Upper lobe of right lung (tissue), 1 donor: ENCODE measurements at regions not wholly inside any gene's neighbourhood (a gene's known extent, or its start where the extent isn't known, plus 50 kb on each side); places are given as distances from the start of the nearest gene placed in this dataset.
A peak's percentile ranks its signal among the peaks of the same experiment; 100 is the strongest.

ENCODE experiments used
- ATAC-seq: fragments of 200-7000 bp; cut with Tn5 transposase; one replicate; pipeline ENCODE4 v1.9.1; 2020; ENCODE audit warnings: mild to moderate bottlenecking, moderate library complexity
- DNase-seq: peaks from one replicate; pipeline ENCODE4 v3.0.0-alpha.2; 2020
- H3K27ac ChIP-seq: fragments of 200-600 bp; one replicate; pipeline ENCODE4 v1.8.0; 2022
- H3K27me3 ChIP-seq: fragments of 200-600 bp; one replicate; pipeline ENCODE4 v1.8.0; 2022; ENCODE audit warnings: mild to moderate bottlenecking
- H3K36me3 ChIP-seq: fragments of 200-600 bp; one replicate; pipeline ENCODE4 v1.8.0; 2022
- H3K4me1 ChIP-seq: fragments of 200-600 bp; one replicate; pipeline ENCODE4 v1.8.0; 2022
- H3K4me3 ChIP-seq: fragments of 200-600 bp; one replicate; pipeline ENCODE4 v1.8.0; 2022; ENCODE audit warnings: mild to moderate bottlenecking
- H3K9me3 ChIP-seq: fragments of 200-600 bp; one replicate; pipeline ENCODE4 v1.8.0; 2022
- intact Hi-C: fragments of 100-400 bp; cut with DNase I; formaldehyde crosslinking; loops from one replicate; pipeline ENCODE4 v1.11.0; 2022
- TF ChIP-seq, protein P1 (sequence below): fragments of 200-600 bp; IDR thresholded peaks from one replicate; pipeline ENCODE4 v1.8.0; 2022; ENCODE audit warnings: antibody characterized with exemption
- donor health status: DM: no; HTN: yes; CAD: no; lungs with severe emphysema.

DNA sequence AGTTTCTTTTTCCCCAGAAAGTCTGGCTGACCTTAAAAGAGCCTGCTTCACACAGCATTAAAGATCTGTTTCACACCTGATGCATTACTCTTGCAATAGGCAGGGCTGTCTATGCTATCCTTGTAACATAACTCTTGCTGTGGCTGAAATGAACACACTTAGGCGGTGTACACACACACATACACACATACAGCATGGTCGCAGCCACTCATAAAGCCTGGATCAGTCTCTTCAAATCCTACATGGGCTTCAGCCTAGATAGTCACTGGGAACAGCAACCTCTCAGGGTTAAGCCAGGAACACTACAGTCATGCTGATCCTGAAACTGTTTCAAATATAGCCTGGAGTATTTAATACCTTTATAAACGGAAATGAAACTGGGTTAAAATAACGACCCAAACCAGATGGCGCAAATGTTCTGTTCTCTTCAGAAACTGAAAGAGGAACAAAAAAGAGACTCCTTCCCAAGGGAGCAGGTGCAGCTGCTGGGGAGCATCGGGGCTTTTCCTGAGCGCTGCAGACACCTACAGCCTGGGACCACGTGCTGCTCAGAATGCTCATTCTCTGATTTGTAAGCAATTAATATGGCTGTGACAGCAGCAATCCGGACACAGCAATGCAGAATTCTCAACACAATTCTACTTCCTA is 61.0 kb upstream of the SFMBT2 start:
- Histone ChIP-seq H3K36me3 (no peaks in the 10 kb centered on the region), H3K4me3 (no peak overlapping the region), H3K4me1 (peaks cover 8% of the 10 kb centered on the region), H3K27me3 (no peaks in the 10 kb centered on the region), H3K27ac (peak overlapping the region; percentile 1), H3K9me3 (no peaks in the 10 kb centered on the region)
- intact Hi-C loops, result no loop called here
- ATAC-seq (peak; percentile 73), DNase-seq (no peak)
- TF ChIP-seq, protein P1, sequence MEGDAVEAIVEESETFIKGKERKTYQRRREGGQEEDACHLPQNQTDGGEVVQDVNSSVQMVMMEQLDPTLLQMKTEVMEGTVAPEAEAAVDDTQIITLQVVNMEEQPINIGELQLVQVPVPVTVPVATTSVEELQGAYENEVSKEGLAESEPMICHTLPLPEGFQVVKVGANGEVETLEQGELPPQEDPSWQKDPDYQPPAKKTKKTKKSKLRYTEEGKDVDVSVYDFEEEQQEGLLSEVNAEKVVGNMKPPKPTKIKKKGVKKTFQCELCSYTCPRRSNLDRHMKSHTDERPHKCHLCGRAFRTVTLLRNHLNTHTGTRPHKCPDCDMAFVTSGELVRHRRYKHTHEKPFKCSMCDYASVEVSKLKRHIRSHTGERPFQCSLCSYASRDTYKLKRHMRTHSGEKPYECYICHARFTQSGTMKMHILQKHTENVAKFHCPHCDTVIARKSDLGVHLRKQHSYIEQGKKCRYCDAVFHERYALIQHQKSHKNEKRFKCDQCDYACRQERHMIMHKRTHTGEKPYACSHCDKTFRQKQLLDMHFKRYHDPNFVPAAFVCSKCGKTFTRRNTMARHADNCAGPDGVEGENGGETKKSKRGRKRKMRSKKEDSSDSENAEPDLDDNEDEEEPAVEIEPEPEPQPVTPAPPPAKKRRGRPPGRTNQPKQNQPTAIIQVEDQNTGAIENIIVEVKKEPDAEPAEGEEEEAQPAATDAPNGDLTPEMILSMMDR, result no peak

DNA sequence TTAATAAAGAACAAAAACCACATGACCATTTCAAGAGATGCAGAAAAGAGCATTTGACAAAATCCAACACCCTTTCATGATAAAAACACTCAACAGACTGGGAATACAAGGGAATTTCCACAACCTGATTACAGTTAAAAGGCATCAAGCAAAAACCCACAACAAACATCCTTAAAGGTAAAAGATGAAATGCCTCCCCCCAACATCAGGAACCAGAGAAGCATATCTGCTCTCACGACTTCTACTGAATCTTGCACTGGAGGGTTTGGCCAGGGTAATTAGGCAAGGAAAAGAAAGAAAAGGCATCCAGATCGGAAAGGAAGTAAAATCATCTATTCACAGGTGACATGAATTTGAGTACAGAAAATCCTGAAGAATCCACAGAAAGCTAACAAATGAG is 59.5 kb upstream of the SFMBT2 start:
- Histone ChIP-seq H3K9me3 (no peaks in the 10 kb centered on the region), H3K27me3 (no peaks in the 10 kb centered on the region), H3K4me3 (no peak overlapping the region), H3K27ac (no peak overlapping the region), H3K36me3 (no peaks in the 10 kb centered on the region), H3K4me1 (peaks cover 4% of the 10 kb centered on the region)
- DNase-seq (no peak), ATAC-seq (no peak)
- TF ChIP-seq, protein P1, result no peak
- intact Hi-C loops, result no loop called here

DNA sequence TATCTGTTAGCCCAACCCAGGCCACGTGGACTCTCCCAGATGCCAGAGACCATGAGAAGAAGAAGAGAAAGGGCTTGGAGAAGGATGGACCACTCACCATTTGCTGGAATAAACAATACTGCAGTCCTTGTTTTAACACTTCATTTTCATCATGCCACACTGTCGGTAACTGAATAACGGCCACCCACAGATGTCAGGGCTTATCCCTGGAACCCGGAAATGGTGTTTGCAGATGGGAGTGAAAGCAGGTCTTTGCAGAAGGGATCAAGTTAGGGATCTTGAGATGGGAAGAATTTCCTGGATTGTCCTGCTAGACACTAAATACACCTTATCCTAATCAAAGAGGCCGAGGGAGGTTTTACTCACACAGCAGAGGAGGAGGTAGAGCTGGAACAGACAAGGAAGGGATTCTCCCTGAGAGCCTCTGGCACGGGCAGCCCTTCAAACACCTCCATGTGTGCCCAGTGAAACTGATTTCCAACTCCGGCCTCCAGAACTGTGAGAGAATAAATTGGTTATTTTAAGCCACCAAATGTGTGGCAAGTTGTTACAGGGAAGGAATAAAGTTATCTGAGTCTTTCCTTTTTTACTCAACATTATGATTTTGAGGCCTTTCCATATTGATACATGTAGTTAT is 56.3 kb upstream of the SFMBT2 start:
- intact Hi-C loops, result no loop called here
- H3K9me3 ChIP-seq, result no peaks in the 10 kb centered on the region
- H3K36me3 ChIP-seq, result no peaks in the 10 kb centered on the region
- no peaks in the 10 kb centered on the region for H3K27me3 ChIP-seq
- TF ChIP-seq, protein P1, result no peak
- no peak for ATAC-seq
- H3K4me1 ChIP-seq, result no peaks in the 10 kb centered on the region
- H3K4me3 ChIP-seq, result no peak overlapping the region
- H3K27ac ChIP-seq, result no peak overlapping the region
- no peak for DNase-seq

DNA sequence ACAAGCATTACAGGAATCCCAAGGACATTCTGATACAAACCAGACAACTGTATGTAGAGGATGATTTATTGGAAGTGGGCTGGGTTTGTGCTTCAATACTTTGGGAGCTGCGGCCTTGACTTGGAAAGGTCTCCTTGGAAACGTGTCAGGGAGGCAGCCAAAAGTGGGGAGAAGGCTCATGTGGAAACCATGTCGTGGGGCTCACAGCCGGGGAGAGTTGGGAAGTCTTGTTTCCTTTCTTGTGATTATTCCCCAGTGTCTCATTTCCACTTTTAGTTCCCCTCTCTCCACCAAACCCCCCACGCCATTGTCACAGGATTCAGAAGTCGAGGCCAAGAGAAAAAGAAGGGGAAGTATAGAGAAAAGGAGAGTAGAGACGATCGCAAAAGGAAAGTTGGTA is 53.9 kb upstream of the SFMBT2 start:
- Histone ChIP-seq H3K4me3 (no peak overlapping the region), H3K27me3 (no peaks in the 10 kb centered on the region), H3K27ac (no peak overlapping the region), H3K36me3 (no peaks in the 10 kb centered on the region), H3K4me1 (no peaks in the 10 kb centered on the region), H3K9me3 (no peaks in the 10 kb centered on the region)
- ATAC-seq (peak; percentile 69), DNase-seq (no peak)
- TF ChIP-seq, protein P1, result no peak
- intact Hi-C loops, result no loop called here
